PC-3 (cell line): ENCODE measurements at regions not wholly inside any gene's neighbourhood (a gene's known extent, or its start where the extent isn't known, plus 50 kb on each side); places are given as distances from the start of the nearest gene placed in this dataset.

Experiments
- ATAC-seq: fragments of 200-7000 bp; cut with Tn5 transposase; 2 replicates; pipeline ENCODE4 v1.9.1; 2020; ENCODE audit warnings: mild to moderate bottlenecking, moderate library complexity
- BruUV-seq: library from RNA; stranded (reverse); fragments of 400-500 nt; replicated peaks from 2 replicates; lab custom pipeline; 2021; lab: Mats Ljungman, UMichigan
- CTCF ChIA-PET: fragments of 300-600 bp; sonication (Branson Sonifier 250); formaldehyde crosslinking; loops from one replicate; lab custom pipeline; 2022; ENCODE audit warnings: antibody characterized with exemption; lab: Charles Lee
- POLR2A ChIA-PET: fragments of 300-600 bp; sonication (Branson Sonifier 250); formaldehyde crosslinking; loops from one replicate; lab custom pipeline; 2022; ENCODE audit warnings: antibody characterized with exemption; ENCODE audit not compliant: unreplicated experiment; lab: Charles Lee
- DNase-seq: peaks from one replicate; pipeline ENCODE4 v3.0.0-alpha.2; 2015
- H2AFZ ChIP-seq: fragments of 300-600 bp; sonication (generic); 2 replicates; pipeline ENCODE4 v1.6.0; 2016; ENCODE audit warnings: antibody characterized with exemption, low read length
- H3F3A ChIP-seq: fragments of 300-600 bp; sonication (generic); one replicate; pipeline ENCODE4 v1.6.0; 2017; ENCODE audit warnings: antibody characterized with exemption, low read length, control low read depth, mild to moderate bottlenecking; ENCODE audit not compliant: unreplicated experiment
- H3K27ac ChIP-seq: fragments of 300-600 bp; sonication (generic); 2 replicates; pipeline ENCODE4 v1.5.1; 2016; ENCODE audit warnings: mild to moderate bottlenecking, low read length
- H3K27me3 ChIP-seq: fragments of 300-600 bp; sonication (generic); 2 replicates; pipeline ENCODE4 v1.6.1; 2016; ENCODE audit warnings: low read length, mixed read lengths
- H3K36me3 ChIP-seq: fragments of 300-600 bp; sonication (generic); 2 replicates; pipeline ENCODE4 v1.6.1; 2016; ENCODE audit warnings: low read depth, mixed run types, low read length, mixed read lengths
- H3K4me1 ChIP-seq: fragments of 300-600 bp; sonication (generic); 2 replicates; pipeline ENCODE4 v1.5.1; 2016; ENCODE audit warnings: low read length; ENCODE audit not compliant: insufficient read depth
- H3K4me2 ChIP-seq: fragments of 300-600 bp; sonication (generic); 2 replicates; pipeline ENCODE4 v1.6.0; 2016; ENCODE audit warnings: low read length
- H3K4me3 ChIP-seq: fragments of 300-600 bp; sonication (generic); 2 replicates; pipeline ENCODE4 v1.5.1; 2016; ENCODE audit warnings: mild to moderate bottlenecking, low read length, mixed read lengths
- H3K79me2 ChIP-seq: fragments of 300-600 bp; sonication (generic); 2 replicates; pipeline ENCODE4 v1.6.1; 2017; ENCODE audit warnings: low read length, mixed read lengths
- H3K9ac ChIP-seq: fragments of 300-600 bp; sonication (generic); 2 replicates; pipeline ENCODE4 v1.6.0; 2016; ENCODE audit warnings: mild to moderate bottlenecking, low read length
- H3K9me2 ChIP-seq: fragments of 300-600 bp; sonication (generic); replicated peaks from 2 replicates; pipeline ENCODE4 v1.6.1; 2016; ENCODE audit warnings: mixed run types, low read length, mixed read lengths
- H3K9me3 ChIP-seq: fragments of 300-600 bp; sonication (generic); 2 replicates; pipeline ENCODE4 v1.6.1; 2016; ENCODE audit warnings: low read length, mixed read lengths
- H4K20me1 ChIP-seq: fragments of 300-600 bp; sonication (generic); 2 replicates; pipeline ENCODE4 v1.6.1; 2016; ENCODE audit warnings: low read length, mixed read lengths
- CTCF ChIP-seq: fragments of 300-600 bp; sonication (generic); conservative IDR thresholded peaks from 2 replicates; pipeline ENCODE4 v1.5.1; 2017; ENCODE audit warnings: antibody characterized with exemption, low read depth, mild to moderate bottlenecking, low read length
- EZH2 ChIP-seq: fragments of 300-600 bp; sonication (generic); IDR thresholded peaks from one replicate; pipeline ENCODE4 v1.6.1; 2017; ENCODE audit warnings: antibody characterized with exemption, mild to moderate bottlenecking, low read length; ENCODE audit not compliant: unreplicated experiment
- EZH2phosphoT487 ChIP-seq: fragments of 300-600 bp; sonication (generic); IDR thresholded peaks from 2 replicates; pipeline ENCODE4 v1.6.1; 2018; ENCODE audit warnings: mild to moderate bottlenecking, antibody characterized with exemption, low read length, borderline replicate concordance
- intact Hi-C: fragments of 100-400 bp; cut with micrococcal nuclease; formaldehyde crosslinking; loops from 2 replicates; pipeline ENCODE4 v1.9.0; 2023

- Histone ChIP-seq H3K4me2 (no peak overlapping the region), H3F3A (peaks cover 10% of the 10 kb centered on the region), H3K36me3 (no peaks in the 10 kb centered on the region), H3K27me3 (no peaks in the 10 kb centered on the region), H3K9me3 (no peaks in the 10 kb centered on the region), H2AFZ (no peak overlapping the region), H3K4me3 (no peak overlapping the region), H3K27ac (0 out of 2 replicates have a peak overlapping the region, but pooled peaks have one; percentile 65), H3K79me2 (no peaks in the 10 kb centered on the region), H3K9me2 (no peaks in the 10 kb centered on the region), H4K20me1 (no peaks in the 10 kb centered on the region), H3K4me1 (peaks cover 58% of the 10 kb centered on the region), H3K9ac (no peak overlapping the region)
- CTCF ChIA-PET: no interaction called here
- POLR2A ChIA-PET: no interaction called here
- ATAC-seq (no peak), DNase-seq (no peak)
- BruUV-seq: no TSS peak
- no peak for TF ChIP-seq EZH2phosphoT487
- TF ChIP-seq EZH2: no peak
- no peak for TF ChIP-seq CTCF
- intact Hi-C loops: loop anchor here (5.0 kb wide), 1 partner anchor 211 kb away; no protein-coding TSS in a partner anchor
These were observed 147.9 kb upstream of the JUN start for GRCh38 chr1:58931756-58932155.

- H3K4me1 ChIP-seq: peaks cover 50% of the 10 kb centered on the region
- BruUV-seq: no TSS peak
- DNase-seq: peak; percentile 97
- no peaks in the 10 kb centered on the region for H3K36me3 ChIP-seq
- POLR2A ChIA-PET: interaction anchor here (0.6 kb wide), 1 partner anchor 259 kb away, joined by 3 read pairs; no protein-coding TSS in a partner anchor
- no peaks in the 10 kb centered on the region for H3K27me3 ChIP-seq
- intact Hi-C loops: loop anchor here (5.0 kb wide), 1 partner anchor 209 kb away; no protein-coding TSS in a partner anchor
- TF ChIP-seq EZH2 (no peak), CTCF (no peak), EZH2phosphoT487 (no peak)
- 0 out of 2 replicates have a peak overlapping the region, but pooled peaks have one; percentile 24 for H2AFZ ChIP-seq
- H3K4me3 ChIP-seq: peak overlapping the region; percentile 7; the same call in 1 of the 2 replicates
- peak overlapping the region; percentile 26; the same call in 1 of the 2 replicates for H3K9ac ChIP-seq
- H3K9me3 ChIP-seq: no peaks in the 10 kb centered on the region
- H3K79me2 ChIP-seq: no peaks in the 10 kb centered on the region
- ATAC-seq: peak; percentile 93
- peaks cover 10% of the 10 kb centered on the region for H3F3A ChIP-seq
- H3K27ac ChIP-seq: peak overlapping the region; percentile 82
- no peaks in the 10 kb centered on the region for H4K20me1 ChIP-seq
- no peaks in the 10 kb centered on the region for H3K9me2 ChIP-seq
- CTCF ChIA-PET: interaction anchor here (0.7 to 0.8 kb wide), 2 partner anchors 206 to 210 kb away, joined by 3 to 4 read pairs; no protein-coding TSS in a partner anchor
- H3K4me2 ChIP-seq: peak overlapping the region; percentile 55
These were observed 149.2 kb upstream of the JUN start for GRCh38 chr1:58932859-58933598.
